GM12878 (cell line): ENCODE measurements at regions not wholly inside any gene's neighbourhood (a gene's known extent, or its start where the extent isn't known, plus 50 kb on each side); places are given as distances from the start of the nearest gene placed in this dataset.

Experiments
- ATAC-seq: fragments of 200-7000 bp; cut with Tn5 transposase; 3 replicates; pipeline ENCODE4 v1.9.1; 2020; ENCODE audit warnings: mild to moderate bottlenecking, moderate library complexity
- BruUV-seq: library from RNA; stranded (reverse); fragments of 400-500 nt; replicated peaks from 2 replicates; lab custom pipeline; 2021; lab: Mats Ljungman, UMichigan
- CTCF ChIA-PET: fragments of 300-600 bp; sonication (Branson Sonifier 250); formaldehyde crosslinking; extraction: SDS; loops from one replicate; lab custom pipeline; 2021; ENCODE audit warnings: inconsistent platforms; lab: Yijun Ruan, JAX
- POLR2A ChIA-PET: fragments of 350-600 bp; formaldehyde crosslinking; extraction: SDS; loops from one replicate; lab custom pipeline; 2021; ENCODE audit warnings: inconsistent platforms; lab: Charles Lee
- RAD21 ChIA-PET: fragments of 300-600 bp; sonication (Branson Sonifier 250); formaldehyde crosslinking; loops from one replicate; lab custom pipeline; 2023; ENCODE audit warnings: antibody characterized with exemption; ENCODE audit not compliant: unreplicated experiment; lab: Charles Lee
- SMC1A ChIA-PET: fragments of 300-600 bp; sonication (Branson Sonifier 250); formaldehyde crosslinking; loops from one replicate; lab custom pipeline; 2023; ENCODE audit not compliant: unreplicated experiment, uncharacterized antibody; lab: Charles Lee
- DNase-seq: peaks from one replicate; pipeline ENCODE4 v3.0.0-alpha.2; 2011; ENCODE audit warnings: low read depth, low spot score
- FAIRE-seq: peaks from 3 replicates; lab custom pipeline; 2011; peaks lifted over from hg19 to GRCh38; lab: Jason Lieb, UNC
- H2AFZ ChIP-seq: 2 replicates; pipeline ENCODE4 v1.6.0; 2011; ENCODE audit warnings: low read depth, low read length, control low read depth; ENCODE audit not compliant: control insufficient read depth
- H3K27ac ChIP-seq: 2 replicates; pipeline ENCODE4 v1.5.1; 2011; ENCODE audit warnings: control low read depth; ENCODE audit not compliant: control insufficient read depth, insufficient read depth
- H3K27me3 ChIP-seq, 2 experiments: replicated peaks in 1 of 2; 2 replicates each; pipeline versions ENCODE4 v1.6.0 to v1.6.1; 2011; ENCODE audit warnings: low read length in 1 of 2; ENCODE audit not compliant: control insufficient read depth in 2 of 2, insufficient read depth in 2 of 2
- H3K36me3 ChIP-seq, 2 experiments: 2 replicates each; pipeline ENCODE4 v1.5.1; 2011; ENCODE audit warnings: low read length in 1 of 2; ENCODE audit not compliant: control insufficient read depth in 2 of 2, insufficient read depth in 2 of 2
- H3K4me1 ChIP-seq: 2 replicates; pipeline ENCODE4 v1.6.1; 2011; ENCODE audit warnings: mild to moderate bottlenecking, low read length, moderate library complexity, mixed read lengths; ENCODE audit not compliant: control insufficient read depth, insufficient read depth
- H3K4me2 ChIP-seq: 2 replicates; pipeline ENCODE4 v1.6.0; 2011; ENCODE audit warnings: control low read depth; ENCODE audit not compliant: control insufficient read depth, insufficient read depth
- H3K4me3 ChIP-seq: fragments of 200-600 bp; sonication (generic); 2 replicates; pipeline ENCODE4 v1.5.1; 2016
- H3K79me2 ChIP-seq: 2 replicates; pipeline ENCODE4 v1.6.0; 2011; ENCODE audit warnings: low read length; ENCODE audit not compliant: control insufficient read depth, insufficient read depth
- H3K9ac ChIP-seq: 2 replicates; pipeline ENCODE4 v1.8.0; 2011; ENCODE audit warnings: low read length, control low read depth, mixed read lengths; ENCODE audit not compliant: control insufficient read depth, insufficient read depth
- H3K9me3 ChIP-seq: replicated peaks from 3 replicates; pipeline ENCODE4 v1.5.1; 2011; ENCODE audit warnings: mild to moderate bottlenecking, low read length; ENCODE audit not compliant: control insufficient read depth, insufficient read depth
- H4K20me1 ChIP-seq: 2 replicates; pipeline ENCODE4 v1.6.0; 2011; ENCODE audit not compliant: control insufficient read depth, insufficient read depth
- EGR1 ChIP-seq, 2 experiments: IDR thresholded peaks; 1 replicate in 1 of 2; 2 replicates in 1 of 2; pipeline ENCODE4 v1.6.1; 2011 to 2012; ENCODE audit warnings: low read depth in 2 of 2, low read length in 2 of 2, borderline replicate concordance in 1 of 2, mild to moderate bottlenecking in 1 of 2, moderate library complexity in 1 of 2
- HDAC6 ChIP-seq: fragments of 200-600 bp; sonication (generic); IDR thresholded peaks from one replicate; pipeline ENCODE4 v1.8.0; 2017; ENCODE audit warnings: antibody characterized with exemption; ENCODE audit not compliant: unreplicated experiment
- JUND ChIP-seq: IDR thresholded peaks from 2 replicates; pipeline ENCODE4 v1.6.1; 2012; ENCODE audit warnings: low read depth, mild to moderate bottlenecking, low read length, improper control_type of control experiment, moderate library complexity
- MTA3 ChIP-seq: IDR thresholded peaks from 2 replicates; pipeline ENCODE4 v1.6.1; 2012; ENCODE audit warnings: low read length, inconsistent platforms, borderline replicate concordance
- MYC ChIP-seq: IDR thresholded peaks from 2 replicates; pipeline ENCODE4 v1.6.1; 2011; ENCODE audit warnings: mild to moderate bottlenecking, low read length, moderate library complexity, inconsistent platforms; ENCODE audit not compliant: insufficient read depth, insufficient replicate concordance, insufficient read length, severe bottlenecking
- RAD21 ChIP-seq: IDR thresholded peaks from 2 replicates; pipeline ENCODE4 v1.6.1; 2011; ENCODE audit warnings: mild to moderate bottlenecking, low read depth, low read length, moderate library complexity; ENCODE audit not compliant: insufficient read depth
- RAD51 ChIP-seq: fragments of 450-650 bp; IDR thresholded peaks from 2 replicates; pipeline ENCODE4 v1.6.1; 2016; ENCODE audit warnings: moderate library complexity, mild to moderate bottlenecking, inconsistent platforms
- ZBTB11 ChIP-seq: fragments of 450-650 bp; formaldehyde crosslinking; IDR thresholded peaks from 2 replicates; pipeline ENCODE4 v1.5.0; 2022; ENCODE audit warnings: mild to moderate bottlenecking, missing genetic modification characterization
- ZNF384 ChIP-seq: IDR thresholded peaks from 2 replicates; pipeline ENCODE4 v1.6.1; 2012; ENCODE audit warnings: low read depth, mild to moderate bottlenecking, low read length, improper control_type of control experiment, borderline replicate concordance
- WGBS: methylation state at CpG from one replicate; pipeline ENCODE4 v1.1.6; 2016; ENCODE audit warnings: low lambda C conversion rate; ENCODE audit not compliant: insufficient replicate concordance, insufficient coverage; ENCODE audit errors: missing lambda C conversion rate; 5-methylcytosine and 5-hydroxymethylcytosine counted together
- in situ Hi-C: fragments of 300-500 bp; cut with MboI; formaldehyde crosslinking; loops from 9 replicates; pipeline ENCODE4 v1.14.3; 2018; ENCODE audit warnings: mixed read lengths
- intact Hi-C: fragments of 100-400 bp; cut with micrococcal nuclease; formaldehyde crosslinking; loops from one replicate; pipeline ENCODE4 v1.14.2; 2022; ENCODE audit not compliant: unreplicated experiment

GRCh38 chr3:40764747-40765146 lies 240.0 kb downstream of the ZNF621 start (continued):
- TF ChIP-seq RAD21 (no peak), ZBTB11 (CRISPR knock-in tag) (no peak), MYC (no peak), MTA3 (no peak), JUND (no peak), ZNF384 (no peak), EGR1 (IDR thresholded peaks at IDR 0.05; ENCODE audit: borderline replicate concordance in 1 of 2, low read depth in 2 of 2, low read length in 2 of 2) (no peak)

GRCh38 chr3:40765884-40766283 lies 241.1 kb downstream of the ZNF621 start:
- no peaks in the 10 kb centered on the region for H3K9me3 ChIP-seq
- H3K4me2 ChIP-seq, result no peak overlapping the region
- FAIRE-seq (no peak), ATAC-seq (peak; percentile 47), DNase-seq (peak; percentile 9)
- H3K36me3 ChIP-seq, result no peaks in the 10 kb centered on the region
- H2AFZ ChIP-seq, result no peak overlapping the region
- H3K4me3 ChIP-seq, result no peak overlapping the region
- H3K27ac ChIP-seq, result no peak overlapping the region
- in situ Hi-C loops (no loop called here), intact Hi-C loops (no loop called here)
- SMC1A ChIA-PET, result interaction anchor here (1.1 kb wide), 1 partner anchor 18 kb away, joined by 4 read pairs; no protein-coding TSS in a partner anchor
- no peak for TF ChIP-seq HDAC6
- no peak for TF ChIP-seq RAD51
- H4K20me1 ChIP-seq, result no peaks in the 10 kb centered on the region
- H3K4me1 ChIP-seq, result no peaks in the 10 kb centered on the region
- no TSS peak for BruUV-seq
- WGBS, result 4% methylated on average over 3 of the region's 3 CpGs
- H3K9ac ChIP-seq, result no peak overlapping the region
- POLR2A ChIA-PET, result no interaction called here
- no peaks in the 10 kb centered on the region for H3K27me3 ChIP-seq
- no peaks in the 10 kb centered on the region for H3K79me2 ChIP-seq
- RAD21 ChIA-PET, result no interaction called here
- CTCF ChIA-PET, result interaction anchor here (1.0 kb wide), 1 partner anchor 332 kb away, joined by 3 read pairs; no protein-coding TSS in a partner anchor
